Gastrocnemius medialis (tissue), 4 donors: ENCODE measurements at regions not wholly inside any gene's neighbourhood (a gene's known extent, or its start where the extent isn't known, plus 50 kb on each side); places are given as distances from the start of the nearest gene placed in this dataset.

Source experiments
- ATAC-seq, 2 donors: fragments of 150-250 bp; one replicate each; pipeline ENCODE4 v1.9.1; 2016
- DNase-seq, 2 donors: peaks; one replicate each; pipeline ENCODE4 v3.0.0-alpha.2; 2019
- H3K27ac ChIP-seq, 4 donors: fragments of 200-600 bp; sonication (generic); 1 replicate in 1 of 4; 2 replicates in 3 of 4; pipeline ENCODE4 v1.5.1; 2016 to 2018; ENCODE audit warnings: mild to moderate bottlenecking in 2 of 4, moderate library complexity in 1 of 4
- H3K27me3 ChIP-seq, 3 donors: fragments of 200-600 bp; sonication (generic) in 2 of 3; 1 replicate in 1 of 3; 2 replicates in 2 of 3; pipeline versions ENCODE4 v1.5.1 to v1.6.0; 2016 to 2019; ENCODE audit warnings: mild to moderate bottlenecking in 1 of 3, moderate library complexity in 1 of 3
- H3K36me3 ChIP-seq, 2 donors: fragments of 200-600 bp; sonication (generic) in 1 of 2; one replicate each; pipeline ENCODE4 v1.5.1; 2017 to 2018
- H3K4me1 ChIP-seq, 2 donors: fragments of 200-600 bp; sonication (generic) in 1 of 2; one replicate each; pipeline ENCODE4 v1.5.1; 2016 to 2017; ENCODE audit warnings: mild to moderate bottlenecking in 2 of 2
- H3K4me3 ChIP-seq, 4 donors: fragments of 200-600 bp; sonication (generic) in 3 of 4; 1 replicate in 1 of 4; 2 replicates in 3 of 4; pipeline ENCODE4 v1.5.1; 2016 to 2019; ENCODE audit warnings: mild to moderate bottlenecking in 2 of 4
- H3K9me3 ChIP-seq, 3 donors: fragments of 200-600 bp; sonication (generic) in 2 of 3; 1 replicate in 1 of 3; 2 replicates in 2 of 3; pipeline ENCODE4 v1.5.1; 2016 to 2019
- POLR2A ChIP-seq, 2 donors: fragments of 450-650 bp; IDR thresholded peaks; one replicate each; pipeline ENCODE4 v1.6.1; 2017; ENCODE audit warnings: antibody characterized with exemption in 2 of 2, mild to moderate bottlenecking in 2 of 2, moderate library complexity in 2 of 2
- in situ Hi-C, 4 donors: fragments of 200-750 bp; cut with MboI; loops; one replicate each; pipeline versions ENCODE4 v1.15.0 to v1.8.0; 2017; ENCODE audit warnings: low sequenced_read_pairs in 4 of 4
- intact Hi-C: fragments of 100-400 bp; cut with DNase I; formaldehyde crosslinking; loops from one replicate; pipeline ENCODE4 v1.15.1; 2023; ENCODE audit warnings: low total_unique reads
- TF ChIP-seq, protein P1 (sequence below), 5 experiments: fragments of 450-650 bp in 3 of 5; fragments of 200-600 bp in 2 of 5; sonication (generic) in 2 of 5; IDR thresholded peaks in 4 of 5; conservative IDR thresholded peaks in 1 of 5; 1 replicate in 4 of 5; 2 replicates in 1 of 5; pipeline ENCODE4 v1.5.1; 2016 to 2019; ENCODE audit warnings: antibody characterized with exemption in 5 of 5, mild to moderate bottlenecking in 3 of 5, moderate library complexity in 3 of 5

DNA sequence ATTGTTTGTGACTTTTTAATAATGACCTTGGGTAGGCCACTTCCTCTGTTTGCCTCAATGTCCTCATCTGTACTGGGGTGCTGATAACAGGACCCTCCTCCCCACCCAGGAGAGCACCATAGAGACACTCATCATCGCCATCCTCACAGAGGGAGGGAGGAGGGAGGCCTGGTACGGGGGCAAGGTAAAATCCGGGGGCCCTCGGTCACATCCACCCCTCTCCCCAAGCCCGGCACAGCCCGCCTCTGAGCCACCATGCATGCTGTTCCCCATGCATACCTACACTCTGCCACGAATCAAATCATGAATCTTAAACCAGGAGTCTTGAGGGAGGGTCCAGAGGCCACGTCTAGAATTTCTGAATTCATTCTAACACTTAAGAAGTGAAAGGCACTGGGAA, 74.9 kb upstream of the IQSEC1 start:
- no peak for ATAC-seq
- Histone ChIP-seq H3K9me3 (no peaks in the 10 kb centered on the region), H3K27me3 (no peaks in the 10 kb centered on the region), H3K27ac (no peak overlapping the region), H3K4me3 (no peak overlapping the region), H3K36me3 (no peaks in the 10 kb centered on the region), H3K4me1 (no peaks in the 10 kb centered on the region)
- no peak for DNase-seq
- no peak for TF ChIP-seq POLR2A (IDR thresholded peaks at IDR 0.05)
- in situ Hi-C loops = no loop called here
- intact Hi-C loops = no loop called here

DNA sequence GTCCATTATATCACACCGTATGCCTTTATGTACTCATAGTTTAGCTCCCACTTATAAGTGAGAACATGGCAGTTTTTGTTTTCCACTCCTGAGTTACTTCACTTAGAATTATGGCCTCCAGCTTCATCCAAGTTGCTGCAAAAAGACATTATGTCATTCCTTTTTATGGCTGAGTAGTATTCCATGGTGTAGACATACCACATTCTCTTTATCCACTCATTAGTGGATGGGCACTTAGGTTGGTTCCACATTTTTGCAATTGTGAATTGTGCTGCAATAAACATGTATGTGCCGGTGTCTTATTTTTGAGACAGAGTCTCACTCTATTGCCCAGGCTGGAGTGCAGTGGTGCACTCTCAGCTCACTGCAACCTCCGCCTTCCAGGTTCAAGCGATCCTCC, 74.1 kb upstream of the IQSEC1 start:
- H3K27me3 ChIP-seq = no peaks in the 10 kb centered on the region
- intact Hi-C loops = no loop called here
- no peaks in the 10 kb centered on the region for H3K9me3 ChIP-seq
- ATAC-seq = no peak
- TF ChIP-seq POLR2A (IDR thresholded peaks at IDR 0.05) = no peak
- TF ChIP-seq, protein P1, sequence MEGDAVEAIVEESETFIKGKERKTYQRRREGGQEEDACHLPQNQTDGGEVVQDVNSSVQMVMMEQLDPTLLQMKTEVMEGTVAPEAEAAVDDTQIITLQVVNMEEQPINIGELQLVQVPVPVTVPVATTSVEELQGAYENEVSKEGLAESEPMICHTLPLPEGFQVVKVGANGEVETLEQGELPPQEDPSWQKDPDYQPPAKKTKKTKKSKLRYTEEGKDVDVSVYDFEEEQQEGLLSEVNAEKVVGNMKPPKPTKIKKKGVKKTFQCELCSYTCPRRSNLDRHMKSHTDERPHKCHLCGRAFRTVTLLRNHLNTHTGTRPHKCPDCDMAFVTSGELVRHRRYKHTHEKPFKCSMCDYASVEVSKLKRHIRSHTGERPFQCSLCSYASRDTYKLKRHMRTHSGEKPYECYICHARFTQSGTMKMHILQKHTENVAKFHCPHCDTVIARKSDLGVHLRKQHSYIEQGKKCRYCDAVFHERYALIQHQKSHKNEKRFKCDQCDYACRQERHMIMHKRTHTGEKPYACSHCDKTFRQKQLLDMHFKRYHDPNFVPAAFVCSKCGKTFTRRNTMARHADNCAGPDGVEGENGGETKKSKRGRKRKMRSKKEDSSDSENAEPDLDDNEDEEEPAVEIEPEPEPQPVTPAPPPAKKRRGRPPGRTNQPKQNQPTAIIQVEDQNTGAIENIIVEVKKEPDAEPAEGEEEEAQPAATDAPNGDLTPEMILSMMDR (IDR thresholded peaks at IDR 0.05 in 4 of 5, conservative IDR thresholded peaks at IDR 0.05 in 1 of 5) = no peak
- in situ Hi-C loops = no loop called here
- no peak for DNase-seq
- H3K4me1 ChIP-seq = no peaks in the 10 kb centered on the region
- no peaks in the 10 kb centered on the region for H3K36me3 ChIP-seq
- H3K27ac ChIP-seq = no peak overlapping the region
- H3K4me3 ChIP-seq = no peak overlapping the region

DNA sequence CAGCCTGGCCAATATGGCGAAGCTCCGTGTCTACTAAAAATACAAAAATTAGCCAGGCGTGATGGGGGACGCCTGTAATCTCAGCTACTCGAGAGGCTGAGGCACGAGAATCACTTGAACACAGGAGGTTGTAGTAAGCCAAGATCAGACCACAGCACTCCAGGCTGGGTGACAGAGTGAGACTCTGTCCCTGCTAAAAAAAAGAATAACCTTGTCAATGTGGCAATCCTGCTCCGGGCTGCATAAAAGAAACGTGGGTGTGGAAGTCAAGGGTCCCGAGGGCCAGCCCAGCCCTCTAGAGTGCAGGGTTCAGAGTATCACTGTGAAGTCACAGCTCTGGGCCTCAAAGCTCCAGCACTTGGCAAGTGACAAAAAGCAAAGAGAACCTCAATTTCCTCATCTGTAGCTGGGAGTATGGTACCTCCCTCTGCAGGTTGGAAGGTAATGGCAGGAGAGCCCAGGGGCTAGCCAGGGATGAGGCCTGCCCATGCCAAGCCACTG, 73.5 kb upstream of the IQSEC1 start:
- Histone ChIP-seq H3K27ac (no peak overlapping the region), H3K27me3 (no peaks in the 10 kb centered on the region), H3K4me3 (no peak overlapping the region), H3K36me3 (no peaks in the 10 kb centered on the region), H3K9me3 (no peaks in the 10 kb centered on the region), H3K4me1 (no peaks in the 10 kb centered on the region)
- TF ChIP-seq, protein P1 (IDR thresholded peaks at IDR 0.05 in 4 of 5, conservative IDR thresholded peaks at IDR 0.05 in 1 of 5) = no peak
- TF ChIP-seq POLR2A (IDR thresholded peaks at IDR 0.05) = no peak
- intact Hi-C loops = no loop called here
- ATAC-seq (no peak), DNase-seq (no peak)
- in situ Hi-C loops = no loop called here

DNA sequence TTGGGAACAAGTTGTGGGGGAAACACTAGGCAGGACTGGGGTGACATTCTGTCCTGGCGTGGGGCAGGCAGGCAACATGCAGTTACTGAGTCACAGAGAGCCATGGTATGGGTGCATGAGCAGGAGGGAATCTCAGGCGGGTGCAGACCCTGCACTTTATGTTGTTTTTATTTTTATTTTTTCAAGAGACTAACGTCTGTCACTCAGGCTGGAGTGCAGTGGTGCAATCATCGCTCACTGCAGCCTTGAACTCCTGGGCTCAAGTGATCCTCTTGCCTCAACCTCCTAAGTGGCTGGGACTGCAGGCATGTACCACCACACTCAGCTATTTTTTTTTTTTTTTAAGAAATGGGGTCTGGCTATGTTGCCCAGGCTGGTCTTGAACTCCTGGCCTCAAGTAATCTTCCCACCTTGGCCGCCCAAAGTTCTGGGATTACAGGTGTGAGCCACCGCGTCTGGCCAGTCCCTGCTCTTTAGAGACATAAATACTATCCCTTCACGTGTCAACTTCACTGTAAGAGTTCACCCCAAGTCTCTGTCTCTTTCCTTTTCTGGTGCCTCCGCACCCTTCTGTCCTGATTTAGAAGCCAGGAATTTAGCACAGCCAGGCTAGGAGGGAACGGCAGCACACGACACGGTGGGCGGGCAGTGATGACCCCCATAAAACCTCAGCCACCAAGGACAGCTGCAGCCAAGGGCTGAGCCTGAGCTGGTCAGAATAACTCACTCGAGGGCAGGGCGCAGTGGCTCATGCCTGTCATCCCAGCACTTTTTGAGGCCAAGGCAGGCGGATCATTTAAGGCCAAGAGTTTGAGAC, 72.8 kb upstream of the IQSEC1 start:
- H3K27me3 ChIP-seq = no peaks in the 10 kb centered on the region
- H3K4me3 ChIP-seq = no peak overlapping the region
- H3K9me3 ChIP-seq = no peaks in the 10 kb centered on the region
- TF ChIP-seq, protein P1 (IDR thresholded peaks at IDR 0.05 in 4 of 5, conservative IDR thresholded peaks at IDR 0.05 in 1 of 5) = no peak
- TF ChIP-seq POLR2A (IDR thresholded peaks at IDR 0.05) = no peak
- intact Hi-C loops (no loop called here), in situ Hi-C loops (no loop called here)
- ATAC-seq (no peak), DNase-seq (no peak)
- H3K27ac ChIP-seq = no peak overlapping the region
- no peaks in the 10 kb centered on the region for H3K4me1 ChIP-seq
- H3K36me3 ChIP-seq = no peaks in the 10 kb centered on the region

DNA sequence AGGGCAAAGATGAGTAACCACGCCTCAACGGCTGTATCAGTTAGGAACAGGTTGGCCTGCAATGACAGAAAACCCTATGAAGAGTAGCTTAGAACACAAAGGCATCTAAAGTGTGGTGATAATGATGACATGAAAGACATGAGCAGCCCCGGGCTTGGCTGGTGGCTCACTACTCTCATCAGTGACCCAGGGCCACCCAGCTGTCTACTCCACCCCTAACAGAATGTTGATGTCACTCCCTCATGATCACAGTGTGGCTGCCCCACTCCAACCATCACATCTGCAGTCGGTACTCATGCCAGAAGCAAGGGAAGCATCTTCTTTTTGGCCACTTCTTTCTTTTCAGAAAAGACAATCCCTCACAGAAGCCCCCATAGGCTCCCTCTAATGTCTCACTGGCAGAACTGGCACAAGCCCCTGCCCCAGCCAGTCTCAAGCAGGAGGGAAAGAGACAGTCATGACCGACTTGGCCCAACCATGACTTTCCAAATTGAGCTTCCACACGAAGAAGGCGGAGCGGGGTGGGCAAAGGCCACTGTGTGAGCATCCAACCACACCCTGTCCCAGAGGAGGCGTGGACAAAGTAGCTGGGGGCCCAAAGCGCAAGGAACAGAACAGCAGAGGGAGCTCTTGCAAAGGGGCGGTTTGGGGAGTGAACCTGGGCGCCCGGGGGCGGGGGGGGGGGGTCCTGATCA, 72.0 kb upstream of the IQSEC1 start:
- TF ChIP-seq, protein P1 (IDR thresholded peaks at IDR 0.05 in 4 of 5, conservative IDR thresholded peaks at IDR 0.05 in 1 of 5) = no peak
- no peak for TF ChIP-seq POLR2A (IDR thresholded peaks at IDR 0.05)
- no peak for ATAC-seq
- Histone ChIP-seq H3K27me3 (no peaks in the 10 kb centered on the region), H3K9me3 (no peaks in the 10 kb centered on the region), H3K36me3 (no peaks in the 10 kb centered on the region), H3K27ac (peak overlapping the region in 1 of 4 donors; percentile 52), H3K4me3 (no peak overlapping the region), H3K4me1 (no peaks in the 10 kb centered on the region)
- in situ Hi-C loops = no loop called here
- intact Hi-C loops = no loop called here
- no peak for DNase-seq
